ENCODE measurements at regions not wholly inside any gene's neighbourhood (a gene's known extent, or its start where the extent isn't known, plus 50 kb on each side); places are given as distances from the start of the nearest gene placed in this dataset.

DNA sequence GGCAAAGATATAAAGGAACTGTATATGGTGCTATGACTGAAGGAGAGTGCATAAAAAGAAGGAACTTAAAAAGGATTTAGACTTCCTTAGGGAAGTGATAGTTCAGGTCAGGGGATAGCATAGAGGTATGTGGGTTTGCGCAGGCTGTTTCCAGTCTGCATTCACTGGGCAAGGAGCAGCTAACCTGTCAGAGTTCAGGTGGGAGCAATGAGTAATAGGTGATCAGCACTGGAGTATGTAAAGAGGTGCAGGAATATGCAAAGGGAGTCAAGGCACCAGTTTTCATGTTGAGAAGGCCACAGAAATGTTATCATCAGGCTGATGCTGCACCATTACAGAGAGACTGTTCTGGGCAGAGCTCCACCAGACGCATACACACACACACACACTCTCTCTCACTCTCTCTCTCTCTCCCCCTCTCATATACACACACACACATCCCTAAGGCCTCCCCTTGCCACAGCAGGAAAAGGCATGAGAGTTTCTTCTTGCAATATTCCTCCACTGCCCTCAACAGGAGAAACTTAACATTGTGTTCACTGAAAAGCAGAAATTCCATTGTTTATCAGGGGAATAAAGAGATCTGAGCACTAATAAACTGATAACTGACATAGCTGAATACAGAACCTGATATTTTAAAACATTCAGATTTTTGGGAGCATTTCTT, 256.4 kb upstream of the GRID2 start:
- Histone ChIP-seq H3K36me3 (no peaks in the 10 kb centered on the region), H3K4me3 (no peak overlapping the region), H3K27ac (replicated peaks) (no peak overlapping the region), H3K4me1 (no peaks in the 10 kb centered on the region), H3K27me3 (ENCODE audit: low read depth) (no peaks in the 10 kb centered on the region), H3K9me3 (replicated peaks) (peaks cover 10% of the 10 kb centered on the region)
- intact Hi-C loops (cut with micrococcal nuclease), result no loop called here
- DNase-seq, result no peak
- TF ChIP-seq, protein P1, sequence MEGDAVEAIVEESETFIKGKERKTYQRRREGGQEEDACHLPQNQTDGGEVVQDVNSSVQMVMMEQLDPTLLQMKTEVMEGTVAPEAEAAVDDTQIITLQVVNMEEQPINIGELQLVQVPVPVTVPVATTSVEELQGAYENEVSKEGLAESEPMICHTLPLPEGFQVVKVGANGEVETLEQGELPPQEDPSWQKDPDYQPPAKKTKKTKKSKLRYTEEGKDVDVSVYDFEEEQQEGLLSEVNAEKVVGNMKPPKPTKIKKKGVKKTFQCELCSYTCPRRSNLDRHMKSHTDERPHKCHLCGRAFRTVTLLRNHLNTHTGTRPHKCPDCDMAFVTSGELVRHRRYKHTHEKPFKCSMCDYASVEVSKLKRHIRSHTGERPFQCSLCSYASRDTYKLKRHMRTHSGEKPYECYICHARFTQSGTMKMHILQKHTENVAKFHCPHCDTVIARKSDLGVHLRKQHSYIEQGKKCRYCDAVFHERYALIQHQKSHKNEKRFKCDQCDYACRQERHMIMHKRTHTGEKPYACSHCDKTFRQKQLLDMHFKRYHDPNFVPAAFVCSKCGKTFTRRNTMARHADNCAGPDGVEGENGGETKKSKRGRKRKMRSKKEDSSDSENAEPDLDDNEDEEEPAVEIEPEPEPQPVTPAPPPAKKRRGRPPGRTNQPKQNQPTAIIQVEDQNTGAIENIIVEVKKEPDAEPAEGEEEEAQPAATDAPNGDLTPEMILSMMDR (IDR thresholded peaks at IDR 0.05; ENCODE audit: borderline replicate concordance), result peak; percentile 21

DNA sequence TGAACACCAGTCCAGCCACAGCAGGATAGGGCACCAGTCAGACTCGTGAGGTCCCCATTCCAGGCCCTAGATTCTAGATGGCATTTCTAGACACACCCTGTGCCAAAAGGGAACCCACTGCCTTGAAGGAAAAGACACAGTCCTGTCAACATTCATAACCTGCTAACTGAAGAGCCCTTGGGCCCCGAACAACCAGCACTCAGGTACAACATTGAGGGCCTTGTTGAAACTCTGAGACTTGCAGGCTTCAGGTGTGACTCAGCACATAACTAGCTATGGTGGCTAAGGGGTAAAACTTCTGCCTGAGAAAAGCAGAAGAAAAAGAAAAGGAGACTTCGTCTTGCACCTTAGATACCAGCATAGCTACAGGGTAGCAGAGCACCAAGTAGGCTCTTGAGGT, 252.9 kb upstream of the GRID2 start:
- H3K9me3 ChIP-seq (replicated peaks), result peaks cover 20% of the 10 kb centered on the region
- intact Hi-C loops (cut with micrococcal nuclease), result no loop called here
- no peaks in the 10 kb centered on the region for H3K4me1 ChIP-seq
- no peak for DNase-seq
- no peaks in the 10 kb centered on the region for H3K36me3 ChIP-seq
- no peak overlapping the region for H3K4me3 ChIP-seq
- H3K27ac ChIP-seq (replicated peaks), result no peak overlapping the region
- TF ChIP-seq, protein P1 (IDR thresholded peaks at IDR 0.05; ENCODE audit: borderline replicate concordance), result no peak
- no peaks in the 10 kb centered on the region for H3K27me3 ChIP-seq (ENCODE audit: low read depth)

DNA sequence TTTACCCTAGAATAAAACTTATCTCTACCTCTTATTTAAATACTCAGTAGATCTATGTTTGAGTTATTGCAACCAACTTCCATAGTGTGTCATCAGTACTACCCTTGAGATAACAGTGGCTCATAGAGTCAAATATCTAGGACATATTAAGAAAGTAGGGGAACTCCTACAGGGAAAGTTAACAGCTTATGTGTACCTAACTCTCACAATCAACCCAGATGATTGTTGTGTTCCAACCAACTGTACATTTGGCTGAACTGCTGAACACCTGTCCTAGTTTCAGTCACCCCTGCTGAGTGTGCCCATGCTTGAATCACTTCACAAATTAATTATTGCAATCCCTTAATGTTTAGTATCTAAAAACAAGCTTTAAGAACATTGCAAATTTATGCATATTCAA, 244.2 kb upstream of the GRID2 start:
- Histone ChIP-seq H3K4me1 (no peaks in the 10 kb centered on the region), H3K9me3 (replicated peaks) (no peaks in the 10 kb centered on the region), H3K4me3 (no peak overlapping the region), H3K27ac (replicated peaks) (no peak overlapping the region), H3K36me3 (no peaks in the 10 kb centered on the region), H3K27me3 (ENCODE audit: low read depth) (no peaks in the 10 kb centered on the region)
- TF ChIP-seq, protein P1 (IDR thresholded peaks at IDR 0.05; ENCODE audit: borderline replicate concordance), result no peak
- intact Hi-C loops (cut with micrococcal nuclease), result no loop called here
- DNase-seq, result no peak

DNA sequence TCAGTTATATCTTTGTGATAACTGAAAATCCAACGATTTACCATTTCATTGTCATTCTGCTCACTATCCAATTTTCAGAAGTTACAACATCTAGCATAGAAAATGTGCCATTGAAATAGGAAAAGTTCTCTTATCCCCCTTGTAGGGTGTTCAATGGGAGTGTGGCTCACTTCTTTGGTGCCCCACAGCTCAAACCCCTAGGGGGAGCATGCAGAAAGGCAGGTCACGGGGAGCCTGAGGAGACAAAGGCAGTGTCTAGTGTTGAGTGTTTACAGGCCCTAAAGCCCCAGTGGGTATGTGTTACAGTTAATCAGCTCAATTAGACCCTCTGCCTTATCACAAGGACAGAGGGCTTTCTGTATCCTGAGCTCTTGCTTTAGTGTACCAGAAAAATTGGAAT, 243.4 kb upstream of the GRID2 start:
- DNase-seq, result no peak
- TF ChIP-seq, protein P1 (IDR thresholded peaks at IDR 0.05; ENCODE audit: borderline replicate concordance), result no peak
- H3K4me1 ChIP-seq, result no peaks in the 10 kb centered on the region
- no peaks in the 10 kb centered on the region for H3K27me3 ChIP-seq (ENCODE audit: low read depth)
- intact Hi-C loops (cut with micrococcal nuclease), result no loop called here
- H3K27ac ChIP-seq (replicated peaks), result no peak overlapping the region
- H3K36me3 ChIP-seq, result no peaks in the 10 kb centered on the region
- H3K9me3 ChIP-seq (replicated peaks), result no peaks in the 10 kb centered on the region
- no peak overlapping the region for H3K4me3 ChIP-seq

DNA sequence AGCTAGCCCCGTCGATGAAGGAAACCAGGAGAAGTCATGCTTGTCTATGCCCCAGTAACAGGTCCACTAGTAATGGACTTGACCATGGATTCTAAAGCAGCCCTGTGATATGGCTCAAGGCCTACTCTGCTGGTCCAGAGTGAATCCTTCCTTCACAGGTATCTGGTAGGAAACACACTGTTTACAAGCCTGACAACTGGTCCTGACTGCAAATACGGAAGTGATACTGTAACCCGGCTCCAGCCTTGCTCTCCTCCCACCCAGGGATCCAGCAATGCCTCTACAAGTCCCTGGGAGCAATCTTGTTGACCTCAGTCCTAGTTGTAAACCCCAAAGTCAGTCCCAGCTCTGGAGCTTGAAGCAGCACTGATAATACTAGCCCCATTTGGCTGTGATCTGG, 239.2 kb upstream of the GRID2 start:
- no peak overlapping the region for H3K4me3 ChIP-seq
- no peak for DNase-seq
- H3K27ac ChIP-seq (replicated peaks), result no peak overlapping the region
- no peaks in the 10 kb centered on the region for H3K36me3 ChIP-seq
- H3K4me1 ChIP-seq, result no peaks in the 10 kb centered on the region
- intact Hi-C loops (cut with micrococcal nuclease), result no loop called here
- H3K27me3 ChIP-seq (ENCODE audit: low read depth), result no peaks in the 10 kb centered on the region
- TF ChIP-seq, protein P1 (IDR thresholded peaks at IDR 0.05; ENCODE audit: borderline replicate concordance), result no peak
- no peaks in the 10 kb centered on the region for H3K9me3 ChIP-seq (replicated peaks)

Data from left ventricle myocardium inferior (tissue), 1 donor.